ENCODE measurements at regions not wholly inside any gene's neighbourhood (a gene's known extent, or its start where the extent isn't known, plus 50 kb on each side); places are given as distances from the start of the nearest gene placed in this dataset.

GRCh38 chr20:54362283-54362682 is 113.1 kb upstream of the DOK5 start:
- no peak for DNase-seq (ENCODE audit: low read depth, low spot score)

DNA sequence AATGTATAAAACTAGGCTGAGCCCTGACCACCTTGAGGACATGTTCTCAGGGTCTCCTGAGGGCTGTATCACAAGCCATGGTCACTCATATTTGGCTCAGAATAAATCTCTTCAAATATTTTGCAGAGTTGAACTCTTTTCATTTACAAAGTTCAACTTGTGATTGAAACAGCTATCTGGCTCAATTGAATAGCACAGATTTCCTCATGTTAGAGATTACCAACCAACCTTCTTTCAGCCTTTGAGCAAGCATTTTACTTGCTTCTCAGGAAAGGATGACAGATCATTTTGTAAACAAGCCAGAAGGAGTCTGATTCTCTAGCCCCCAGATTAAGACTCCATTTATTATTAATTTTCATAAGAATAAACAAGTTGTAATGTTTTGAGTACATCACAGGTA is 111.0 kb upstream of the DOK5 start:
- no peak for DNase-seq (ENCODE audit: low read depth, low spot score)

DNA sequence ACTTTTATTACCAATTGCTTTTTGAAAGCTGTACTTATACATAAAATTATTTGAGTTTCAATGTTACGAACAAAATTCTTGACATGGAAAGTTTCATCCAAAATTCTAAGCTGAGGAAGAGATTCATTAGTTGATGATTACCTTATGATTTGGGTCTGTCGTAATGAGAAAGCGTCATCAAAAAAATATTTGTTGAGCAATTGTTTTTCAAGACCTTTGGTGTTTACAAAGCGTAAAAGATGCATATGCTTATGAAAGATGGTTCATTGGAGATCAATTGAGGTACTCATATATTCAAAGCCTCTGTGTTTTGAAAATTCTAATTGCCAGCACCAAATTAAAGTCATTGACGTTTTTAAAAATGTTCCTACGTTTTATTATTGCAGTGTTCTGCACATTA is 110.5 kb upstream of the DOK5 start:
- DNase-seq (ENCODE audit: low read depth, low spot score): no peak

DNA sequence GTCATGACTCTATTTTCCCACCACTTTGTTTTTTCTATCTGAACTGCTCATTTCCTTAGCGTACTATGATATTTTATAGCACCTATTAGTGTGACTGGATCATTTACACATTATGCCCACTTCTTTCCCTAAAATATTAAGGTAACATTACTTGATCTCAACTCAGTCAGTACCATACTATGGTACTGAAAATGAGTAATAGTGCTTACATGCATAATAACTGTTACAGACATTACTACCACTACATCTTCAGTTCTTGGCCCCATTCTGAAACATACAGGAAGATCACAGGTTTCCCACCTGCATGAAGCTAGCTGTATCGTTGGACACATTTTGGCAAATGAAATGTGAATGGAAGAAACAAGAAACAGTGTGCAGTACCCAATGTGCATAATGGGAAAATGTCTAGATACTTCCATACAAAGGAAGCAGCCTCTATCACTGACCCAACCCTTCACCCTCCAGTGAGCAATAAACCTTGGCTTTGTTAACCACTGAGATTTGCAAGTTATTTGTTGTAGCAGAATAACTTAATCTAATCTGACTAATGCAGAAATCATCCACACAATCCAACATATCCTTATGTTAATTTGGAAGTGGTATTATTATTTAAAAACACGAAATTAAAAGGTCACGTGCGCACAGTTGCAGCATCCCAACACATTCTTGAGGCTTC is 108.6 kb upstream of the DOK5 start:
- DNase-seq (ENCODE audit: low read depth, low spot score): no peak

- DNase-seq (ENCODE audit: low read depth, low spot score): no peak
Measured at GRCh38 chr20:54368570-54368969, 106.8 kb upstream of the DOK5 start.

DNA sequence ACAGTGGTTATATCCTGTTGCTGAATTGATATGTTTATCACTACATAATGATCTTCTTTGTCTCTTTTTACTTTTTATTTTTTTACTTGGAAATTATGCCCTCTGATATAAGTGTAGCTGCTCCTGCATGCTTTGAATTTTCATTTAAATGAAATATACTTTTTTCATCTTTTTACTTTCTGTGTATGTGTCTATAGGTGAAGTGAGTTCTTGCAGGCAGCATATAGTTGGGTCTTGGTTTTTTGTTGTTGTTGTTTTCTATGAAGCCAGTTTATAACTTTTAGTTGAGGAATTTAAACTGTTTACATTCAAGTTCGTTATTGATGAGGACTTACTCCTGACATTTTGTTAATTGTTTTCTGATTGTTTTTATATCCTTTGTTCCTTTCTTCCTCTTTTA is 103.1 kb upstream of the DOK5 start:
- no peak for DNase-seq (ENCODE audit: low read depth, low spot score)

DNA sequence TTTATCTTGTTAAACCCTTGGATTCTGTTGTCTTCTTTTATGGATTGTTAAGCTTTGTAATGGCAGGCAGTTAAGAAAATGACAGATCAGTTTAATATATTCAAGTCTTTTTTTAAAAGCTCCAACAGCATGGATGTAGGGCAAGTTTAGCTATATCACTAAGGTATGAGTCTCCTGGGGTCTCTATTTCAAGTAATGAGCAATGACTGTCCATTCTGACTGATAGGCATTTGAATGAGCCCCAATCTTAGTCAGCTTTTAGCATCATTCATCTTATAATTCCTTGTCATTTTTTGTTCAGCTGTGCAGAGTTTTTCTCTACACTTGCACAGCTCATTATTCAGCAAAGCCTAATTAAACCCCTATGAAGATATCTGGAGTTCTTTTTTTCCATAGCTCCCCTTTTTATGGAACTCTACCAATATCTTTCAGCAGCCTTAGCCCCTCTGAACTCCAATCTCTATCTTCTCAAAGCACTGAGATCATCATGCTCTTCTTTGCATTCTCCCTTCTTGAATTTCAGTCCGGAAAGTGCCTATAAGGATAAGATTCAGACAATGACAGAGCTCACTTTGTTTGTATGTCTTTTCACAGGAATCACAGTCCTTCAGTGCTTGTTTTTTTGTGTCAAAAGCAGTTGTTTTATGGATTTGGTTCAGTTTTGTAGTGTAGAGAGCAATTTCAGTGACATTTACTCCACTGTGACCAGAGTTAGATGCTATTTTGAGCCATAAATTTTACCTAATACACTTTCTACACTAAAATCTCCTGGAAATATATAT is 97.2 kb upstream of the DOK5 start:
- no peak for DNase-seq (ENCODE audit: low read depth, low spot score)

- DNase-seq (ENCODE audit: low read depth, low spot score): no peak
Measured at GRCh38 chr20:54379893-54380584, 95.4 kb upstream of the DOK5 start.

DNA sequence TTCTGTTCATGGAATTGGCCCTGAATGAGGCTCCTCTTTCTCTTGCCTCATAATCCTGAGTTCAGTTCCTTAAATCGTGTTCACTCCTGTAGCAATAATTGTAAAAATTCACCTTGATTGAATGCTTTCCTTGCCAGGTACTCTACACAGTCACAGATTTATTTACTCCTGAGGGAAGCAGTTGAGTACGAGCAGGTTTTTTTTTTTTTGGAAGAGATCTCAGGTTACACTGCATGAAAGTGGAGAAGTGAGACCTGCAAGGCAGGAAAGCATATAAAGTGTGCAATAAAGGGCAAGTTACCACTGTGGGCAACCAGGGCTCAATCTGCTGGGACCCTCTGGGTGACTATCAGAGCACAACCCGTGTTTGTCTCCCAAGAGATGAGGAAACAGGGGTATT is 93.0 kb upstream of the DOK5 start:
- no peak for DNase-seq (ENCODE audit: low read depth, low spot score)

DNA sequence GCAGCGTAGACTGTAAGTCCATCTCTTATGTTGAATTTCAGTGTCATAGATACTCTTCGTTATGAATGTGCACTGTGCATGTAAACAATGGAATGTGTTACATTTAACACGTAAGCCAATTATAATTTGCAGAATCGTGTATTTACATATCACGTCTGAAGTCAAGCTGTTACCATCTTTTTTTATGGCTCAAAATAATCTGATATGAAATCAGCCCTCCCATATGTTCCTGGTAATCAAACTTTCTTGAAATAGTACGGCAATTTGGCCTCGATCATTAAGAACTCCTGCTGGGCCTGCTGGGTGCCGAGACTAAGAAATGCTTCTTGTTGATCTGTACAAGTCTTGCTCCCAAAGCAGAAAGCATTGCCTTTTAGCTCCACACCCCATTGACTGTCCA is 89.6 kb upstream of the DOK5 start:
- DNase-seq (ENCODE audit: low read depth, low spot score): no peak

DNA sequence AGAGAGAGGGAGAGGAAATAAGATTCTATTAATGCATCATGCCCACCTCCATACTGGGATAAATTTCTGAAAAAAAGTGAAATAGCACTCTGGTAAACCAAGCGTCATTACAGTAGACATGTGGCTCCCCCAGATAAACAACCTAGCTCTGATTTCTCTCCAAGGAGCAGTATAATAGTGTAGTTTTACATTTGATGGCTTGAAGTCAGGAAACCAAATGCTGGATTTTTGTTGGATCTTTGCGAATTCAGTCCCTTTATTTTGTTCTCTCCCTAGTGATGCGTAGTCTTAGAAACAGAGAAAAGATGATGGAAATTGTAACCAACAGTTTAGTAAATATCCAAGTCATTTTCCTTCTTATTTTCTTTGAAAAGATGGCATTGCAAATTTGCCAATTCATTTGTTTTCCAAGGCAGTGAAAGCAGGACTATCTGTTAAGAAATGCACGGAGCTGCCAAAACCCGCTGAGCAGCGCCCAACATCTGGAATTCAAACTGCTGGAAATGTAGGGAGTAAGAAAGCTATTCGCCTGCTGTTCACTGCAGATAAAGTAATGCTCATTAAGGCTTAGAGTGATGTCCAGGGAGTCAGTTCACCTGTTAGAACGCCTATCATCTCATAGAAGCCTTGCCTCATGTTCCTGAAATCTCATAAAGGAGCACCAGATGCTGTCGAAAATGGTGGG is 85.7 kb upstream of the DOK5 start:
- no peak for DNase-seq (ENCODE audit: low read depth, low spot score)

GRCh38 chr20:54397292-54398140 is 77.9 kb upstream of the DOK5 start:
- no peak for DNase-seq (ENCODE audit: low read depth, low spot score)

DNA sequence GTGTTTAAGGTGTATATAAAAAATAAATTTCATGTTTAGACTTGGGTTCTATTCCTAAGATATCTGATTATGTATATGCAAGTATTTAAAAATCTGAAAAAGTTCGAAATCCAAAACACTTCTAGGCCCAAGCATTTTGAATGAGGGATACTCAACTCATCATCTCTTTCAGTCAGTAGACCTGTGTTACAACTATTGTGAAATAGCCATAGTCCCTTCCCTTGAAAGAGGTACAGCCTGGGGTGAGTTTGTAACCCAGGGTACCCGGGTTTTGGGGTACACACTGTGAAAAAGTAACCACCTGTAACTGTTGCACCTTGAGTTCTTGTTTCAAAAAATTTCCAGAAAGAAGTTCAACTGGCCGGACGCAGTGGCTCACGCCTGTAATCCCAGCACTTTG is 76.6 kb upstream of the DOK5 start:
- DNase-seq (ENCODE audit: low read depth, low spot score): no peak

DNA sequence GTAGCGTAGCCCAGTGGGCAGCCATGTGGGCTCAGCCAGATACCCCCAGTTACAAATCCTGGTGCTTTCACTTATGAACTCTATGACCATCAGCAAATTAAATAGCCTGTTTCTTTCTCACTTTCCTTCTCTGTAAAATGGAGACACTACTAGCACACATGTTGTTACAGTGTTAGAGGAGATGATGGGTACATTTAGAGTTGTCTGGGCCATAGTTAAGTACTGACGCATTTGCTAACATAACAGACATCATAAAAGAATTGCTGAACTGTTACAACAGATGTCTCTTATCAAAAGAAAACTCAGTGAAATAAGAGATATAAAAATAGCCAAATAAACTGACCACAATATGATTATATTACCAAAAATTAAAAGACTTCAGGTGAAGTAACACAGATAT is 69.9 kb upstream of the DOK5 start:
- DNase-seq (ENCODE audit: low read depth, low spot score): no peak

GRCh38 chr20:54407459-54407858 is 67.9 kb upstream of the DOK5 start:
- DNase-seq (ENCODE audit: low read depth, low spot score): no peak

GRCh38 chr20:54415967-54416366 is 59.4 kb upstream of the DOK5 start:
- no peak for DNase-seq (ENCODE audit: low read depth, low spot score)

DNA sequence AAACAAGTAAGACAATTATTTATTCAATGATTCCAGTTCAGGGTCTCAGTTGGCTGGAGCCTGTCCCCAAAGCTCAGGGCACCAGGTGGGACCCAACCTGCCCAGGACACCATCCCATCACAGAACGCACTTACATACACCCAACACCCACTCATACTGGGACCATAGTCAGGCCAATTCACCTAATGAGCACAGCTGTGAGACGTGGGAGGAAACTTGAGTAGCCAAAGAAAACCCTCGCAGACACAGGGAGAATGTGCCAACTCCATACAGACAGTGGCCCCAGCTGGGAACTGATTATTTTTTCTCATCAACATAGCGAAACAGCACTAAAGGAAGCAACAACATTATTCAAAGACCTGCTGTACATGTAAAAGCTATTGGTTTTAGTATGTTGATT is 58.6 kb upstream of the DOK5 start:
- no peak for DNase-seq (ENCODE audit: low read depth, low spot score)

DNA sequence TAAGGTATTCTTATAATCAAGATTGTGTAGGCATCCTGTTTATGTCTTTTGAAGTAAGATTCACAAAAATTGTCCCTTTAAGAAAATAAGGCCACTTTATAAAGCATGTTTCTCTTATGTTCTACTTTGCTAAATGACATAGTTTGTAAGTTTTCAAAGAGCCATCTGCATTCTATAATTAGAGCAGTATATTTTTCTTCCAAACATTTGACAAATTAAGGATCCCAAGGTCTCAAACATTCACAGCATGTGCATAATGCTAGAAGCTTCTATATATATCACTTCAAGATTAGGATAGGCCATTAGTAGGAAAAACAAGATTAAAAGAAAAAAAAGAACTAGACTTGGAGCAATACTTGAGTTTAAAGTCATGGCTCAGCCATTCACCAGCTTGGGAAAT is 55.9 kb upstream of the DOK5 start:
- DNase-seq (ENCODE audit: low read depth, low spot score): no peak

All from brain pericyte (primary cell).